ENCODE measurements at regions not wholly inside any gene's neighbourhood (a gene's known extent, or its start where the extent isn't known, plus 50 kb on each side); places are given as distances from the start of the nearest gene placed in this dataset.

GRCh38 chr1:25031966-25032667 lies 102.0 kb upstream of the RUNX3 start:
- Histone ChIP-seq H3K36me3 (replicated peaks in 1 of 2; ENCODE audit: control insufficient read depth in 1 of 2, insufficient read depth in 2 of 2, low read length in 2 of 2) (no peaks in the 10 kb centered on the region), H3K4me3 (replicated peaks in 1 of 3; ENCODE audit: insufficient read depth in 1 of 3, low read depth in 2 of 3, low read length in 3 of 3) (no peak overlapping the region), H3K4me1 (ENCODE audit: insufficient read depth, low read length) (peaks cover 7% of the 10 kb centered on the region; the same call in 1 of the 2 replicates), H3K4me2 (ENCODE audit: low read depth, low read length) (no peak overlapping the region), H3K27ac (ENCODE audit: extremely low read length, insufficient read depth, low read length) (no peak overlapping the region), H3K27me3 (ENCODE audit: control insufficient read depth in 1 of 2, insufficient read depth in 2 of 2, low read length in 2 of 2) (peaks cover 3 to 37% of the 10 kb centered on the region in 2 experiments; a peak in 2 of 5 replicates), H3K79me2 (ENCODE audit: insufficient read depth, low read length) (no peaks in the 10 kb centered on the region), H3K9me3 (ENCODE audit: low read length) (no peaks in the 10 kb centered on the region), H4K20me1 (ENCODE audit: insufficient read depth, low read length) (no peaks in the 10 kb centered on the region), H3K9ac (ENCODE audit: insufficient read depth, low read depth, low read length) (no peak overlapping the region), H2AFZ (ENCODE audit: low read length) (no peak overlapping the region)
- intact Hi-C loops (cut with micrococcal nuclease; ENCODE audit: unreplicated experiment) = no loop called here
- ChIA-PET POLR2A (no interaction called here), CTCF (ENCODE audit: low intra/inter-chr PET ratio, low total read pairs) (no interaction called here)
- BruUV-seq (replicated peaks) = no TSS peak
- in situ Hi-C loops (cut with HindIII; ENCODE audit: extremely low pct_ligation_motif_present, low pct_unique_long_range_greater_than_20kb) = no loop called here
- no peak for FAIRE-seq
- ATAC-seq = no peak
- no peak for DNase-seq (ENCODE audit: low spot score)
- WGBS (ENCODE audit: low lambda C conversion rate) = 58% methylated on average over 21 of the region's 21 CpGs
- TF ChIP-seq ZNF713 (CRISPR knock-in tag; IDR thresholded peaks at IDR 0.05) (no peak), POGZ (CRISPR knock-in tag; IDR thresholded peaks at IDR 0.05) (no peak), ZNF33B (CRISPR knock-in tag; IDR thresholded peaks at IDR 0.05) (no peak), KLF15 (CRISPR knock-in tag; IDR thresholded peaks at IDR 0.05; ENCODE audit: borderline replicate concordance) (no peak), HNRNPH1 (optimal IDR thresholded peaks at IDR 0.05; ENCODE audit: low read depth, low read length) (no peak), GPN1 (CRISPR knock-in tag; IDR thresholded peaks at IDR 0.05; ENCODE audit: borderline replicate concordance) (no peak), ZNF557 (CRISPR knock-in tag; IDR thresholded peaks at IDR 0.05) (no peak), ZNF335 (CRISPR knock-in tag; IDR thresholded peaks at IDR 0.05) (no peak), ELF1 (CRISPR knock-in tag; IDR thresholded peaks at IDR 0.05) (no peak), ZNF354B (CRISPR knock-in tag; IDR thresholded peaks at IDR 0.05) (no peak), HNRNPK (IDR thresholded peaks at IDR 0.05; ENCODE audit: low read depth, low read length, poor library complexity, severe bottlenecking) (no peak)

Measured in HepG2 (cell line).